ENCODE measurements at regions not wholly inside any gene's neighbourhood (a gene's known extent, or its start where the extent isn't known, plus 50 kb on each side); places are given as distances from the start of the nearest gene placed in this dataset.
"Not testable (repeated sequence)": the region's sequence is repeated elsewhere in the genome, so short reads cannot be mapped to it uniquely, and the experiment has no call there.

- TF ChIP-seq CTCF, POLR2A (IDR thresholded peaks at IDR 0.05): not testable (repeated sequence)
Measured at GRCh38 chr11:67886672-67887071, 117.2 kb downstream of the UNC93B1 start.
